ENCODE measurements at regions not wholly inside any gene's neighbourhood (a gene's known extent, or its start where the extent isn't known, plus 50 kb on each side); places are given as distances from the start of the nearest gene placed in this dataset.

DNA sequence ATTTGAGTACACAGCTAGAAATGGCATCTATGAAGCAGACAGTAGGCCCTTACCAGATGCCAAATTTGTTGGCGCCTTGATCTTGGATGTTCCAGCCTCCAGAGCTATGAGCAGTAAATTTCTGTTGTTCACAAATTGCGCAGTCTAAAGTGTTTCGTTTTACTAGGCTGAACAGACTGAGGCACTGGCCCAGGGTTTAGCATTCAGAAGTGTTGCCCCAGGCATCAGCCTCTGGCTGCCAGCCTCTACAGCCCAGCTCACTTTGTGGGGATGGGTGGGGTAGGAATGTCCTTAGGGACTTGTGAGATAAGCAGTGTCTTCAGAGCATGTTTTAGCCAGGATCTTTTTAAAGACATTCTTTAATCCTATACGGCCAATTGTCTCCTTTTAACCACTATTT, 51.5 kb upstream of the MGAT5 start:
- H3K27ac Mint-ChIP-seq (ENCODE audit: low read depth, unreplicated experiment) = peak overlapping the region; percentile 32
- peaks cover 26% of the 10 kb centered on the region for H3K4me1 Mint-ChIP-seq (ENCODE audit: insufficient read depth, unreplicated experiment)
- no peaks in the 10 kb centered on the region for H3K9me3 Mint-ChIP-seq (ENCODE audit: unreplicated experiment)
- H3K27me3 Mint-ChIP-seq (ENCODE audit: insufficient read depth, unreplicated experiment) = no peaks in the 10 kb centered on the region
- no peaks in the 10 kb centered on the region for H3K36me3 Mint-ChIP-seq (ENCODE audit: insufficient read depth, unreplicated experiment)
- TF ChIP-seq CTCF (IDR thresholded peaks at IDR 0.05; ENCODE audit: unreplicated experiment) = no peak
- intact Hi-C loops (cut with micrococcal nuclease) = no loop called here
- ChIA-PET CTCF (interaction anchor here (2.0 to 5.5 kb wide), 2 partner anchors 43 to 83 kb away, joined by 8 to 47 read pairs; no protein-coding TSS in a partner anchor), POLR2A (interaction anchor here (1.0 kb wide), 1 partner anchor 82 kb away, joined by 3 read pairs; no protein-coding TSS in a partner anchor)
- DNase-seq (ENCODE audit: unreplicated experiment) = no peak
- H3K4me3 Mint-ChIP-seq (ENCODE audit: unreplicated experiment) = no peak overlapping the region
- BruUV-seq (replicated peaks) = no TSS peak

DNA sequence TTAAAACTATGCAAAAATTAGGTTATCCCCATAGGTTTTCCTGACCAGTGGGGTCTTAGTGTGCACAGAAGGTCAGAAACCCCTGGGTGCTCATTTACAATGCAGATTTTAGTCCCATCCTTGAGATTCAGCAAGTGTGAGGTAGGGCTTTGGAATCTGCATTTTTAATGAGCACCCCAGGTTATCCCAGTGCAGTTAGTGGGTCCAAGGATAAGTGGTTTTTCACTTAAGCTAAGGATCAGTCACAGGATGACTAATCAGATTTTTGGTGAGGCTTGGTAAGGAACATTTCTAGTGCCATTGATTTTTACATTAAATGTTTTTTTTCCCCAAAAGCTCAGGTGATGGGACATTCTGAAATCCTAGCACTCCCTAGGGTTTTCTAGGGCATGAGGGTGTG, 50.7 kb upstream of the MGAT5 start:
- H3K9me3 Mint-ChIP-seq (ENCODE audit: unreplicated experiment) = no peaks in the 10 kb centered on the region
- no peaks in the 10 kb centered on the region for H3K27me3 Mint-ChIP-seq (ENCODE audit: insufficient read depth, unreplicated experiment)
- no peak overlapping the region for H3K27ac Mint-ChIP-seq (ENCODE audit: low read depth, unreplicated experiment)
- H3K4me3 Mint-ChIP-seq (ENCODE audit: unreplicated experiment) = no peak overlapping the region
- no peak for TF ChIP-seq CTCF (IDR thresholded peaks at IDR 0.05; ENCODE audit: unreplicated experiment)
- no peaks in the 10 kb centered on the region for H3K36me3 Mint-ChIP-seq (ENCODE audit: insufficient read depth, unreplicated experiment)
- CTCF ChIA-PET = interaction anchor here (0.6 to 5.5 kb wide), 4 partner anchors 38 to 515 kb away, joined by 3 to 47 read pairs (median 6); no protein-coding TSS in a partner anchor
- POLR2A ChIA-PET = no interaction called here
- no peak for DNase-seq (ENCODE audit: unreplicated experiment)
- intact Hi-C loops (cut with micrococcal nuclease) = no loop called here
- BruUV-seq (replicated peaks) = no TSS peak
- H3K4me1 Mint-ChIP-seq (ENCODE audit: insufficient read depth, unreplicated experiment) = peaks cover 26% of the 10 kb centered on the region

Small RNA genes lying in the stretch of these regions (microRNA-seq; reads per million reads assigned to microRNA genes)
- gene MIR3679 = 14.0 reads per million, percentile 53 among the genes with 10 or more reads in this experiment
